SU-DHL-6 (cell line): ENCODE measurements at regions not wholly inside any gene's neighbourhood (a gene's known extent, or its start where the extent isn't known, plus 50 kb on each side); places are given as distances from the start of the nearest gene placed in this dataset.

Source experiments
- H2AFZ ChIP-seq: fragments of 200-600 bp; sonication (generic); 2 replicates; pipeline ENCODE4 v1.6.1; 2014; ENCODE audit warnings: low read depth, mild to moderate bottlenecking, moderate library complexity, mixed read lengths, antibody characterized with exemption, low read length; ENCODE audit not compliant: severe bottlenecking
- H3F3A ChIP-seq: fragments of 200-600 bp; shearing (Covaris generic); 2 replicates; pipeline ENCODE4 v1.6.0; 2016; ENCODE audit warnings: antibody characterized with exemption, mild to moderate bottlenecking; ENCODE audit not compliant: insufficient read depth
- H3K27ac ChIP-seq: fragments of 200-600 bp; sonication (generic); 2 replicates; pipeline ENCODE4 v1.5.1; 2016; ENCODE audit warnings: low read depth, mild to moderate bottlenecking, low read length, moderate library complexity, mixed read lengths
- H3K27me3 ChIP-seq: fragments of 200-600 bp; sonication (generic), shearing (Covaris generic); 2 replicates; pipeline ENCODE4 v1.6.0; 2014; ENCODE audit warnings: mild to moderate bottlenecking, low read length
- H3K36me3 ChIP-seq: fragments of 200-600 bp; sonication (generic); 2 replicates; pipeline ENCODE4 v1.6.1; 2014; ENCODE audit warnings: mild to moderate bottlenecking, low read length, mixed read lengths
- H3K4me2 ChIP-seq: fragments of 300-600, 200-600 bp; shearing (Covaris generic), sonication (generic); 2 replicates; pipeline ENCODE4 v1.6.0; 2014; ENCODE audit warnings: low read length, low read depth, mild to moderate bottlenecking; ENCODE audit not compliant: poor library complexity, severe bottlenecking
- H3K4me3 ChIP-seq: fragments of 200-600 bp; sonication (generic); 2 replicates; pipeline ENCODE4 v1.5.1; 2014; ENCODE audit warnings: antibody characterized with exemption, low read length, mild to moderate bottlenecking, mixed read lengths; ENCODE audit not compliant: insufficient read depth, poor library complexity, severe bottlenecking
- H3K79me2 ChIP-seq: fragments of 200-600 bp; sonication (generic); 2 replicates; pipeline ENCODE4 v1.6.1; 2014; ENCODE audit warnings: mild to moderate bottlenecking, low read length, moderate library complexity; ENCODE audit not compliant: insufficient read depth
- H3K9ac ChIP-seq: fragments of 200-600 bp; sonication (generic); 2 replicates; pipeline ENCODE4 v1.7.0; 2014; ENCODE audit warnings: mild to moderate bottlenecking, low read length
- H3K9me2 ChIP-seq: fragments of 200-600 bp; sonication (generic); replicated peaks from 2 replicates; pipeline ENCODE4 v1.6.1; 2014; ENCODE audit warnings: low read length; ENCODE audit not compliant: insufficient read depth
- H3K9me3 ChIP-seq: fragments of 200-600 bp; sonication (generic); 2 replicates; pipeline ENCODE4 v1.6.1; 2014; ENCODE audit warnings: low read length, mixed read lengths; ENCODE audit not compliant: insufficient read depth
- H4K20me1 ChIP-seq: fragments of 200-600 bp; sonication (generic); 2 replicates; pipeline ENCODE4 v1.6.1; 2014; ENCODE audit warnings: low read depth, mild to moderate bottlenecking, antibody characterized with exemption, low read length, moderate library complexity, mixed read lengths
- EZH2phosphoT487 ChIP-seq: fragments of 200-600 bp; sonication (generic), shearing (Covaris generic); conservative IDR thresholded peaks from 2 replicates; pipeline ENCODE4 v1.6.1; 2018; ENCODE audit warnings: mild to moderate bottlenecking, antibody characterized with exemption, low read length, moderate library complexity, mixed read lengths
- TF ChIP-seq, protein P1 (sequence below): fragments of 200-600 bp; sonication (generic); IDR thresholded peaks from one replicate; pipeline ENCODE4 v1.5.1; 2017; ENCODE audit warnings: antibody characterized with exemption, mild to moderate bottlenecking, low read length, moderate library complexity; ENCODE audit not compliant: insufficient read depth, poor library complexity, severe bottlenecking

DNA sequence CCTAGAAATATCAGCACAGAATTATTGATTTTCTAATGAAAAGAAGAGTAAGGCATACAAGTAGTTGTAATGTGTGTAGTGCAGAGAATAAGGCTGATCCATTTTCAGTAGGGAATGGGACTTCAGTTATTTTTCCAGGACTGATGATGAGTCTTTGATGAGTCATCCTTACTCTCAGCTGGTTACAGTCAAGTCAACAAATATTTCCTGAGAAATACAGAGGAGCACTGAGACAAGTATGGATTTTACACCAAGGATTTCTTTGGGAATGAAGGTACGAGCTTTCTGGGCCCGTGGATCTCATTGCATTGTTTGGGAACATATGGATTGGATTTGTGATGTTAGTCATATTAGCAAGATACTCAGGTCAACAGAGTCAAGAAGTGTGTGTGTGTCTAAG lies 502.7 kb downstream of the FGF9 start:
- Histone ChIP-seq H3K27me3 (no peaks in the 10 kb centered on the region), H3K79me2 (no peaks in the 10 kb centered on the region), H3K4me2 (no peak overlapping the region), H3K9me3 (no peaks in the 10 kb centered on the region), H3K27ac (no peak overlapping the region), H3K4me3 (no peak overlapping the region), H3F3A (no peaks in the 10 kb centered on the region), H3K36me3 (no peaks in the 10 kb centered on the region), H3K9me2 (no peaks in the 10 kb centered on the region), H3K9ac (no peak overlapping the region), H4K20me1 (no peaks in the 10 kb centered on the region), H2AFZ (no peak overlapping the region)
- TF ChIP-seq EZH2phosphoT487: no peak
- TF ChIP-seq, protein P1, sequence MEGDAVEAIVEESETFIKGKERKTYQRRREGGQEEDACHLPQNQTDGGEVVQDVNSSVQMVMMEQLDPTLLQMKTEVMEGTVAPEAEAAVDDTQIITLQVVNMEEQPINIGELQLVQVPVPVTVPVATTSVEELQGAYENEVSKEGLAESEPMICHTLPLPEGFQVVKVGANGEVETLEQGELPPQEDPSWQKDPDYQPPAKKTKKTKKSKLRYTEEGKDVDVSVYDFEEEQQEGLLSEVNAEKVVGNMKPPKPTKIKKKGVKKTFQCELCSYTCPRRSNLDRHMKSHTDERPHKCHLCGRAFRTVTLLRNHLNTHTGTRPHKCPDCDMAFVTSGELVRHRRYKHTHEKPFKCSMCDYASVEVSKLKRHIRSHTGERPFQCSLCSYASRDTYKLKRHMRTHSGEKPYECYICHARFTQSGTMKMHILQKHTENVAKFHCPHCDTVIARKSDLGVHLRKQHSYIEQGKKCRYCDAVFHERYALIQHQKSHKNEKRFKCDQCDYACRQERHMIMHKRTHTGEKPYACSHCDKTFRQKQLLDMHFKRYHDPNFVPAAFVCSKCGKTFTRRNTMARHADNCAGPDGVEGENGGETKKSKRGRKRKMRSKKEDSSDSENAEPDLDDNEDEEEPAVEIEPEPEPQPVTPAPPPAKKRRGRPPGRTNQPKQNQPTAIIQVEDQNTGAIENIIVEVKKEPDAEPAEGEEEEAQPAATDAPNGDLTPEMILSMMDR: no peak

DNA sequence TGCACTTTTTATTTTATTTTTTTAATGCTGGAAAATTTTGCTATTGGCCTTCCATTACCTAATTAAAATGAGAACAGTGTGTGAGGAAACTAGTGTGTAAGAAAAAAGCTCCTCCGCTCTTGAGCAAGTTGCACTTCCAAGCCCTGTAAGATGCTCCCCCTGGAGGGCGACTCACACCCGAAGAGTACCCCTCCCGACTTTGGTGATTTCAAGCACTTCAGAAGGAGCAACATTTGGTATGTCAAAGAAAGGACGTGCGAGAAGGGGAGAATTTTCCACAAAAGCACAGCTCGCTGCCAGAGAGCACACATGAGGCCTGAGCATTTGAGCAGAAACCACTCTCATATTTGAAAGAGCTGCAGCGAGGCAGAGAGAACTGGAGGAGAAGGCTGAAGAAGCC lies 504.4 kb downstream of the FGF9 start:
- TF ChIP-seq EZH2phosphoT487: no peak
- TF ChIP-seq, protein P1: no peak
- Histone ChIP-seq H3K27me3 (no peaks in the 10 kb centered on the region), H3F3A (no peaks in the 10 kb centered on the region), H3K27ac (no peak overlapping the region), H3K36me3 (no peaks in the 10 kb centered on the region), H3K9me2 (no peaks in the 10 kb centered on the region), H4K20me1 (no peaks in the 10 kb centered on the region), H3K79me2 (no peaks in the 10 kb centered on the region), H3K4me2 (no peak overlapping the region), H3K9me3 (no peaks in the 10 kb centered on the region), H2AFZ (no peak overlapping the region), H3K4me3 (no peak overlapping the region), H3K9ac (no peak overlapping the region)

DNA sequence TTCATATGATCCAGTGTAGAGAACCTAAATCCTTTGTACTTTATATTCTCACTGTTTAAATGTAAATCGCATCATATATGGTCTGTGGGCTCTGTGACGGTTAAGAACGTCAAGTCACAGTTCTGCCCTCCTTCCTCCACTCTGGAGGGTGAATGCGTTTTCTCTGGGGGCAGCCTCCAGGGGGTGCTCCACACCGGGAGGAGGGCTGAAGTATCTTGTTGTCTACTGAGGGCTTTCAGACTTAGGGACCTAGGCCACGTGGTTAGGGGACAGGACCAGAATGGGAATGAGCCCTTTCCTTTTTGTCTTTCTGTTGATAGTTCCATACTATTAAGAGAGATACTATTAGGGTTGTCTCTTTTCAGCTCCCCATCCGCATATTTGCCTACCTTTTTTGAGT lies 504.9 kb downstream of the FGF9 start:
- Histone ChIP-seq H3K9ac (no peak overlapping the region), H3K36me3 (no peaks in the 10 kb centered on the region), H3K79me2 (no peaks in the 10 kb centered on the region), H3K4me2 (no peak overlapping the region), H3K4me3 (no peak overlapping the region), H3K27ac (no peak overlapping the region), H3K9me3 (no peaks in the 10 kb centered on the region), H3F3A (no peaks in the 10 kb centered on the region), H4K20me1 (no peaks in the 10 kb centered on the region), H2AFZ (no peak overlapping the region), H3K27me3 (no peaks in the 10 kb centered on the region), H3K9me2 (no peaks in the 10 kb centered on the region)
- no peak for TF ChIP-seq EZH2phosphoT487
- TF ChIP-seq, protein P1: no peak
